ENCODE measurements at regions not wholly inside any gene's neighbourhood (a gene's known extent, or its start where the extent isn't known, plus 50 kb on each side); places are given as distances from the start of the nearest gene placed in this dataset.

DNA sequence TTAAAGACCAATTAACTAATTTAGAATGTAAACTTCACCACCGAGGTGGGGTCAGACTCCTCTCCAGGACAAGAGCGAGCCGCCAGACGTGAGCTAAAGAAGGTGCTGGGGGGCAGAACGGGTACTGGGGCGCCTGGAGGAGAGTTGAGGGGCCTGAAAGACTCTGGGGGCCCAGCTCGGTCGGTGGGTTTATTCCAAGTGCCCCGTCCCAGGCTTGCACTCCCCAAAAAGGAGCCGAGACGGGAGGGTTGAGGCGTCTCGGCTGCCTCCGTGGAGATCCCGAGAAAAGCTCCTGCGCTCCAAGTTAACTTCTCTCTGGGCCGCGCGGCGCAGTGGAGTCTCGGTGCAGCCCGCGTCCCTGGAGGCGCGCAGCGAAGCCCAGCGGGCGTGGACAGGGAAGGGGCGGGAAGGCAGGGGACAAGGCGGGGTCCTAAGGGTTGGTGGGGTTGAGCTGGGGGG is 553.3 kb downstream of the TFEC start:
- Histone ChIP-seq H3K27me3 (ENCODE audit: insufficient read depth, low read depth, severe bottlenecking) (no peaks in the 10 kb centered on the region), H3K9me3 (ENCODE audit: severe bottlenecking) (no peaks in the 10 kb centered on the region), H3K4me3 (ENCODE audit: low read depth, low read length) (no peak overlapping the region), H3K27ac (no peak overlapping the region), H3K36me3 (no peaks in the 10 kb centered on the region)
- no peak for DNase-seq
- TF ChIP-seq, protein P1, sequence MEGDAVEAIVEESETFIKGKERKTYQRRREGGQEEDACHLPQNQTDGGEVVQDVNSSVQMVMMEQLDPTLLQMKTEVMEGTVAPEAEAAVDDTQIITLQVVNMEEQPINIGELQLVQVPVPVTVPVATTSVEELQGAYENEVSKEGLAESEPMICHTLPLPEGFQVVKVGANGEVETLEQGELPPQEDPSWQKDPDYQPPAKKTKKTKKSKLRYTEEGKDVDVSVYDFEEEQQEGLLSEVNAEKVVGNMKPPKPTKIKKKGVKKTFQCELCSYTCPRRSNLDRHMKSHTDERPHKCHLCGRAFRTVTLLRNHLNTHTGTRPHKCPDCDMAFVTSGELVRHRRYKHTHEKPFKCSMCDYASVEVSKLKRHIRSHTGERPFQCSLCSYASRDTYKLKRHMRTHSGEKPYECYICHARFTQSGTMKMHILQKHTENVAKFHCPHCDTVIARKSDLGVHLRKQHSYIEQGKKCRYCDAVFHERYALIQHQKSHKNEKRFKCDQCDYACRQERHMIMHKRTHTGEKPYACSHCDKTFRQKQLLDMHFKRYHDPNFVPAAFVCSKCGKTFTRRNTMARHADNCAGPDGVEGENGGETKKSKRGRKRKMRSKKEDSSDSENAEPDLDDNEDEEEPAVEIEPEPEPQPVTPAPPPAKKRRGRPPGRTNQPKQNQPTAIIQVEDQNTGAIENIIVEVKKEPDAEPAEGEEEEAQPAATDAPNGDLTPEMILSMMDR (IDR thresholded peaks at IDR 0.05; ENCODE audit: low read depth, low read length) = no peak

DNA sequence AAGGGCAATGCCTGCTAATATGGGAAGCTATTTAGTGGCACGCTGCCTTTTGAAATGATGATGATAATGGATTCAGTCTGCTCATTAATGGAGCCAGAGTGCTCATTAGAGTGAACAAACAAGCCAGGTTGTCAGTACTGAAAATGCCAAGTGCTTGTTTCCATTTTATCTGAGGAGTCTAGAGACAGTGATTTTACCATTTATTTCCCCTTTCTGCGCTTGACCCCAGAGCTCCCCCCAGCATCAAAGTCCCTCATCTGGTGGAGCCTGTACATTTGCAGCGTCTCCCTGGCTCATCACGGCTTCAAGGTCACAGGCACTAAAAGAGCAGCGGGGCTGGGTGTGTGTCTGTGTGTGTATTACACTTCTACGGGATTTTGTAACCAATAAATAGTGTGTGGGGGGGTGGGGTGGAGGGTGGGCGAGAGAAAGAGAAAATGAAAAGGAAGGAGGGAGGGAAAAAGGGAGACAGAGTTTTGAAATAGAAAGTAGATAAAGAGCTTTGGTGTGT is 553.8 kb downstream of the TFEC start:
- Histone ChIP-seq H3K4me3 (ENCODE audit: low read depth, low read length) (no peak overlapping the region), H3K27me3 (ENCODE audit: insufficient read depth, low read depth, severe bottlenecking) (no peaks in the 10 kb centered on the region), H3K9me3 (ENCODE audit: severe bottlenecking) (no peaks in the 10 kb centered on the region), H3K27ac (no peak overlapping the region), H3K36me3 (no peaks in the 10 kb centered on the region)
- TF ChIP-seq, protein P1 (IDR thresholded peaks at IDR 0.05; ENCODE audit: low read depth, low read length) = no peak
- DNase-seq = no peak

DNA sequence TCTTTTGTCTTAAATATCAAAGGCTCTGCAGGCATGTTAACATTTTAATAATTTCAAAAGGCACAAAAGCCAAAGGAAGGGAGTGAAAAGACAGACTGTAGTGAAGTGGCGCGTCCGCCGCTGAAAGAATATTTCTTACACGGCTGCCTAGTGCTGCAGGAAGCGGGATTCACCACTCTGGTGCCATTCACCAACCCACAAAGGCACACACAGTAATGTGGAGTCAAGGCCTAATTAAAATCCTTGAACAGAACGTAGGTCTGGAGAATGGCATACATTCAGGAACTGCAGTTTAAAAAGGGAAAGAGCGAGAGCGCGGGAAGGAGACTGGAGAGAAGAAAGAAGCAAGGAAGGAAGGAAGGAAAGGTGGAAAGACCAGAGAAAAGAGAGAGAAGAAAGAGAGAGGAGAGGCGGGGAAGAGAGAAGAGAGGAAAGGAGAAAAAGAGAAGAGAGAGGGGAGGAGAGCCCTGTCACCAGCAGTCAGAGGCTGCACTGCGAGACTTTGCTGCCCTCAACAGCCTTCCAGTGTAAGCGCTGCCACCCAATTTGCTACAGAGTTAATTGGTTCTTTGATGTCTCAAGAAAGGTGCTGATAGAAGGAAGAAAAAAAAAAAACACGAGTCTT is 554.0 kb downstream of the MDFIC start:
- no peaks in the 10 kb centered on the region for H3K27me3 ChIP-seq (ENCODE audit: insufficient read depth, low read depth, severe bottlenecking)

DNA sequence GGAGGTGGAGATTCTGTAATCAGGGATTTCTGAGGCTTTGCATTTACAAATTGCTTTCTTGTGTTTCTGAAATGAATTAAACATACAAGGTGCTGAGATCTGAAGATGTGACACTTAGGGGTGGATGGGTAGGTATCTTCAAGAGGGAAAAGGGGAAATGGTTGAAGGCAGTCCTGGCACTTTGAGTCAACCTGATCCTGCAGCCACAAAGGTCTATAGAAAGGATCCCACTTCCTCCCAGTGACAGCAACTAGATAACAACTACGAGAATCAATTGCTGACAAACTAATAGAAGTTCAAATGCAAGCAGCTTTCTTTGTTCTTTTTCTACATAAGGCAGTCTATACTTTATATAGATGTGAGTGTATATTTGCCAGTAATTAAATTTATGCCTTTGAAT is 553.3 kb downstream of the MDFIC start:
- no peaks in the 10 kb centered on the region for H3K27me3 ChIP-seq (ENCODE audit: insufficient read depth, low read depth, severe bottlenecking)
- H3K4me3 ChIP-seq (ENCODE audit: low read depth, low read length) = no peak overlapping the region
- no peak overlapping the region for H3K27ac ChIP-seq
- no peaks in the 10 kb centered on the region for H3K9me3 ChIP-seq (ENCODE audit: severe bottlenecking)
- DNase-seq = no peak
- TF ChIP-seq, protein P1 (IDR thresholded peaks at IDR 0.05; ENCODE audit: low read depth, low read length) = no peak
- H3K36me3 ChIP-seq = no peaks in the 10 kb centered on the region

More for the DNA sequence above, 554.0 kb downstream of the MDFIC start:
- Histone ChIP-seq H3K4me3 (ENCODE audit: low read depth, low read length) (no peak overlapping the region), H3K27ac (no peak overlapping the region), H3K9me3 (ENCODE audit: severe bottlenecking) (no peaks in the 10 kb centered on the region), H3K36me3 (no peaks in the 10 kb centered on the region)
- TF ChIP-seq, protein P1 (IDR thresholded peaks at IDR 0.05; ENCODE audit: low read depth, low read length) = peak; percentile 42; the same call in 1 of the 2 replicates
- DNase-seq = peak; percentile 15

DNA sequence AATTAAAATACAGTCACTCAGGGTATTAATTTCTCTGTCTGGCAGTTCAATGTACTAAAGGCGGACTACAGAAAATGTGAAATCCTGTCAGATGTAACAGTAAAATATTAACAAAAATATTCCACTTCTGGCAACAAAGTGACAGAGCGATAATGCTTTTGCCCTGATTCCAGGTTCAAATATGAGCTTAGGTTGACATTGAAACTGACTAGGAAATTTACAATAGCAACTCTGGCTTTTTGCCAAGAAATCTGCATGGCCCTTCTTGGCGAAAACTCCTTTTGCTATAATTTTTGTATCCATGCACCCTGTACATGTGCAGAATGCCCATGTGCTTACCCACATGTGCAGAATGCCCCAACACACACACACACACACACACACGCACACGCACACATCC is 552.2 kb downstream of the MDFIC start:
- Histone ChIP-seq H3K9me3 (ENCODE audit: severe bottlenecking) (no peaks in the 10 kb centered on the region), H3K4me3 (ENCODE audit: low read depth, low read length) (no peak overlapping the region), H3K27me3 (ENCODE audit: insufficient read depth, low read depth, severe bottlenecking) (no peaks in the 10 kb centered on the region), H3K36me3 (no peaks in the 10 kb centered on the region), H3K27ac (no peak overlapping the region)
- TF ChIP-seq, protein P1 (IDR thresholded peaks at IDR 0.05; ENCODE audit: low read depth, low read length) = no peak
- DNase-seq = no peak

DNA sequence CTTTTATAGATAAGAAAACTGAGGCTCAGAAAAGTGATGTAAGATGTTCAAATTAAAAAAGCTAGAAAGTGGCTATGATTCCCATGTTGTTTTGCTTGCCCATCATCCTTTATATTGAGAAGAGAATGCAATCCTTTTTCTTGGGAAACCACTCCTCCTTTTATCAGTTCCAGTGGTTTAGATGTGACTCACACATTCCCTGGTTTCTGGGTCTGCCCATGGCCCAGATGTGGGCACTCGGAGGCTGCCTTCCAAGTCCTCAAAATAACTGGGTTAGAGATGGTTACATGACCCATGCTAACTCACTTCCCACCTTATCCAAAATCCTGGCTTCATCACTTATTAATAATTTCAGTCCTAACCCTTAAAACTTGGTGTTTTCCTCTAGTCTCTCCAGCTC is 550.0 kb downstream of the MDFIC start:
- Histone ChIP-seq H3K27ac (no peak overlapping the region), H3K27me3 (ENCODE audit: insufficient read depth, low read depth, severe bottlenecking) (no peaks in the 10 kb centered on the region), H3K9me3 (ENCODE audit: severe bottlenecking) (no peaks in the 10 kb centered on the region), H3K4me3 (ENCODE audit: low read depth, low read length) (no peak overlapping the region), H3K36me3 (no peaks in the 10 kb centered on the region)
- TF ChIP-seq, protein P1 (IDR thresholded peaks at IDR 0.05; ENCODE audit: low read depth, low read length) = no peak
- DNase-seq = no peak

All from WERI-Rb-1 (cell line).